GM12864 (cell line): ENCODE measurements at regions not wholly inside any gene's neighbourhood (a gene's known extent, or its start where the extent isn't known, plus 50 kb on each side); places are given as distances from the start of the nearest gene placed in this dataset.

ENCODE experiments used
- DNase-seq: peaks from one replicate; pipeline ENCODE4 v3.0.0-alpha.2; 2011; ENCODE audit warnings: low read depth
- H3K4me3 ChIP-seq: 2 replicates; pipeline ENCODE4 v1.5.1; 2011; ENCODE audit warnings: mild to moderate bottlenecking, low read depth, low read length, control low read depth
- TF ChIP-seq, protein P1 (sequence below): IDR thresholded peaks from 2 replicates; pipeline ENCODE4 v1.5.1; 2011; ENCODE audit warnings: low read depth, mild to moderate bottlenecking, moderate library complexity, low read length, control low read depth, inconsistent platforms; ENCODE audit errors: missing control alignments

- TF ChIP-seq, protein P1, sequence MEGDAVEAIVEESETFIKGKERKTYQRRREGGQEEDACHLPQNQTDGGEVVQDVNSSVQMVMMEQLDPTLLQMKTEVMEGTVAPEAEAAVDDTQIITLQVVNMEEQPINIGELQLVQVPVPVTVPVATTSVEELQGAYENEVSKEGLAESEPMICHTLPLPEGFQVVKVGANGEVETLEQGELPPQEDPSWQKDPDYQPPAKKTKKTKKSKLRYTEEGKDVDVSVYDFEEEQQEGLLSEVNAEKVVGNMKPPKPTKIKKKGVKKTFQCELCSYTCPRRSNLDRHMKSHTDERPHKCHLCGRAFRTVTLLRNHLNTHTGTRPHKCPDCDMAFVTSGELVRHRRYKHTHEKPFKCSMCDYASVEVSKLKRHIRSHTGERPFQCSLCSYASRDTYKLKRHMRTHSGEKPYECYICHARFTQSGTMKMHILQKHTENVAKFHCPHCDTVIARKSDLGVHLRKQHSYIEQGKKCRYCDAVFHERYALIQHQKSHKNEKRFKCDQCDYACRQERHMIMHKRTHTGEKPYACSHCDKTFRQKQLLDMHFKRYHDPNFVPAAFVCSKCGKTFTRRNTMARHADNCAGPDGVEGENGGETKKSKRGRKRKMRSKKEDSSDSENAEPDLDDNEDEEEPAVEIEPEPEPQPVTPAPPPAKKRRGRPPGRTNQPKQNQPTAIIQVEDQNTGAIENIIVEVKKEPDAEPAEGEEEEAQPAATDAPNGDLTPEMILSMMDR = no peak
- H3K4me3 ChIP-seq = no peak overlapping the region
- no peak for DNase-seq
These were observed 330.2 kb downstream of the TEX29 start for GRCh38 chr13:111650626-111651025.

- no peak overlapping the region for H3K4me3 ChIP-seq
- no peak for DNase-seq
- TF ChIP-seq, protein P1 = no peak
These were observed 332.2 kb downstream of the TEX29 start for GRCh38 chr13:111652676-111653075.

GRCh38 chr13:111654531-111654930 is 334.1 kb downstream of the TEX29 start:
- TF ChIP-seq, protein P1 = no peak
- H3K4me3 ChIP-seq = no peak overlapping the region

DNA sequence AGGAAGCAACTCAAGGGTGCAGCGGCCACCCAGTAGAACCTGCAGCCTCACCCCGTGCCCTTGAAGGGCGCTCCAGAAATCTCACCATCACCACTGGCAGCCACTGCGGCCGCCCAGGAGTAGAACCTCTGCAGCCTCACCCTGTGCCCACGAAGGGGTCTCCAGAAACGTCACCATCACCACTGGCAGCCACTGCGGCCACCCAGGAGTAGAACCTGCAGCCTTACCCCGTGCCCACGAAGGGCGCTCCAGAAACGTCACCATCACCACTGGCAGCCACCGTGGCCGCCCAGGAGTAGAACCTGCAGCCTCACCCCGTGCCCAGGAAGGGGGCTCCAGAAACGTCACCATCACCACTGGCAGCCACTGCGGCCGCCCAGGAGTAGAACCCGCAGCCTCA is 336.0 kb downstream of the TEX29 start:
- no peak overlapping the region for H3K4me3 ChIP-seq
- TF ChIP-seq, protein P1 = no peak
- no peak for DNase-seq

More at GRCh38 chr13:111654531-111654930, 334.1 kb downstream of the TEX29 start:
- DNase-seq = no peak

DNA sequence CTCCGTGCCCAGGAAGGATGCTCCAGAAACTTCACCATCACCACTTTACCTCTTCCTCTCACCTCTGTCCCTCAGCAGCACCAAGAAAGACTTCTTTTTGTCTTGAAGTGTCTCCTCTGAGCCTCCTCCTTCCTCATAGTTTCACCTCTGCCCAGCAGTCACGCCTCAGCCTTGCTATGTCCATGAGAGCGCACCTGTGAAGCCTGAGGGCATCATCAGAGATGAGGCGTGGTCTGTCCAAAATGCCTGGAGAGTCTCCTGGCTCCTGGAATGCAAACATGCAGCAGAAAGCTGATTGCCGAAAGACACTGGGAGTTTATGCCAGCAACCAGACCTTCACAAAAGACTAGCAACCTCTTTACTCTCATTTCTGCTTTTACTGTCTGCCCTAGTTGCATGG is 336.6 kb downstream of the TEX29 start:
- TF ChIP-seq, protein P1 = no peak
- H3K4me3 ChIP-seq = no peak overlapping the region
- no peak for DNase-seq

DNA sequence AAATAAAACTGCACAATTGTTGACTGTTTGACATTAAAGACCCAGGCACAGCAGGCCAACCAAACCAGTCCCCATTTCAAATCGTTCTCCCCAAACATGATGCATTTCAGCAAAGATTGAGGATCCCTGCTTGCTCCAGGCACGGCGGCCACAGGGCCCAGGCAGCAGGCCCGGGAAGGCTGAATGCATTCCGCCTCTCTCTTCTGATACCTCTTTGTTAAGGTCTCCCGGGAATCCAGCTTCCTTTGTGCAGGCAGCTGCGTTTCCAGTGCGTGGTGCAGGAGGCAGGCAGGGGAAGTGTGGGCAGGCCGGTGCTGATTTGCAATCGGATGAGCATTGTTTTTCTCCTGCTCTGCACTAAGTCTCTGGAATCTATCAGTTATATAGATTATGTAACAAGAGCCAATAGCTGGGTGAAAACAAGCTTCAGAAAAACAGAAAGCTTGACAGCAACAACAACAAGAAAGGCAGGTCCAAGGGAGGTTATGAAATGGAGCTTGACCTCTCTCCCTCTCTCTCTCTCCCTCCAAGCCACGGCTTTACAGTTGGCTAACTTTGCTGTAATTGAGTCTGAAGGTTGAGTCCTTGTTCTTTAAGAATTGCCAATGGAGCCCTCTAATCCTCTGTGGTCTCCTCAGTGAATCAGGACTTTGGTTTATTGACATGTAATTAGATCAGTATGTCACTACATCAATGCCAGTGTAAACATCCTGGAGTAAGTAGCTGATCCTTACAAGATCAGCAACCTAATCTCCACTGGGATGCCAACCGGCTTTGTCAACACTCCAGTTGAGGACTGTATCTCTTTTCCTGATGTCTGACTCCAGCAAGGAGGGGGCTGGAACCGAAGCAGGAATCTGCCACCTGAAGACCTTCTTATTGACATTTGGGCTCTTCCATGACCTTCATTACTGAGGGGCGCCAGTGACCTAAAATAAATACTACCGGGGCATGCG is 338.0 kb downstream of the TEX29 start:
- no peak overlapping the region for H3K4me3 ChIP-seq

More for the DNA sequence above, 338.0 kb downstream of the TEX29 start:
- TF ChIP-seq, protein P1 = no peak
- DNase-seq = no peak
